Hypothalamus (tissue), 51 donors: ENCODE measurements at regions not wholly inside any gene's neighbourhood (a gene's known extent, or its start where the extent isn't known, plus 50 kb on each side); places are given as distances from the start of the nearest gene placed in this dataset.
"Not testable (repeated sequence)": the region's sequence is repeated elsewhere in the genome, so short reads cannot be mapped to it uniquely, and the experiment has no call there.

Experiments
- DNase-seq, 51 donors: peaks; one replicate each; lab custom pipeline; 2025; lab: John Stamatoyannopoulos, UW

- DNase-seq, result no peak
These were observed 410.7 kb upstream of the API5 start for GRCh38 chr11:42901084-42901483.

- no peak for DNase-seq
These were observed 405.6 kb upstream of the API5 start for GRCh38 chr11:42906226-42906625.

- DNase-seq, result no peak
These were observed 398.1 kb upstream of the API5 start for GRCh38 chr11:42913731-42914130.

DNA sequence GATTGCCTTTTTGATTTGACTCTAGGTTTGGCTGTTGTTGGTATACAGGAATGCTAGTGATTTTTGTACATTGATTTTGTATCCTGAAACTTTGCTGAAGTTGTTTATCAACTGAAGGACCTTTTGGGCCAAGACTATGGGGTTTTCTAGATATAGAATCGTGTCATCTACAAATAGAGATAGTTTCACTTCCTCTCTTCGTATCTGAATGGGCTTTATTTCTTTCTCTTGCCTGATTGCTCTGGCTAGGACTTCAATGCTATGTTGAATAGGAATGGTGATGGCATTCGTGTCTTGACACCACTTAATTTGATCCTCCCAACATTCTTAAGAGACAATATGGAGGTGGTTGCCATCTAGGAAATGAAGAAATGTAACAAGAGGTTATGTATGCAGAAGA is 388.1 kb upstream of the API5 start:
- DNase-seq, result no peak

- no peak for DNase-seq
These were observed 385.9 kb upstream of the API5 start for GRCh38 chr11:42925916-42926315.

GRCh38 chr11:42947405-42947804 is 364.4 kb upstream of the API5 start:
- no peak for DNase-seq

DNA sequence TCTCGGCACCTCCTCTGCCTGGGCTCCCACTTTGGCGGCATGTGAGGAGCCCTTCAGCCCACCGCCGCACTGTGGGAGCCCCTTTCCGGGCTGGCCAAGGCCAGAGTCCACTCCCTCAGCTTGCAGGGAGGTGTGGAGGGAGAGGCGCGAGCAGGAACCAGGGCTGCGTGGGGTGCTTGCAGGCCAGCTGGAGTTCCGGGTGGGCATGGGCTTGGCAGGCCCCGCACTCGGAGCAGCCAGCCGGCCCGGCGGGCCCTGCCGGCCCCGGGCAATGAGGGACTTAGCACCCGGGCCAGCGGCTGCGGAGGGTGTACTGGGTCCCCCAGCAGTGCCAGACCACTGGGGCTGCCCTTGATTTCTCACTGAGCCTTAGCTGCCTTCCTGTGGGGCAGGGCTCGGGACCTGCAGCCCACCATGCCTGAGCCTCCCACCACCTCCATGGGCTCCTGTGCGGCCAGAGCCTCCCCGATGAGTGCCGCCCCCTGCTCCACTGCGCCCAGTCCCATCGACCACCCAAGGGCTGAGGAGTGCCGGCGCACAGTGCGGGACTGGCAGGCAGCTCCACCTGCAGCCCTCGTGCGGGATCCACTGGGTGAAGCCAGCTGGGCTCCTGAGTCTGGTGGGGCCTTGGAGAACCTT is 361.9 kb upstream of the API5 start:
- not testable (repeated sequence) for DNase-seq

DNA sequence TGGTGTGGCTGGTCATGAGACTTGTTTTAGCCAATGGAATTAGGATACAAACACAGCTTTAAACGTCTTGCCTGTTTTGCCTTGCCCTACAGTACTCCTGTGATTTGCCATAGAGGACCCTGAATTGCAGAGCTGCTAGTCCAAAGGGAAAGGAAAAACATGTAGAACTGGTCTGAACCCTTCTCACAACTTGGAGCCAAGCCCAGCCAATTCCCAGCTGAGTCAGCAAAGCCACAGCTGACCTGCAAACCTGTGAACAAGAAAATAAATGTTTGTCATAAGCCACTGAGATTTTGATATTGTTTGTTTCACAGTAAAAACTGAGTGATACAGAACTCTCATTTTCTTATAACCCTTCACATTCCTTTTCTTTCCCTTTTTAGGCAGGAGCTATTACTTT is 360.5 kb upstream of the API5 start:
- DNase-seq, result peak in 1 of 51 donors; percentile 2

DNA sequence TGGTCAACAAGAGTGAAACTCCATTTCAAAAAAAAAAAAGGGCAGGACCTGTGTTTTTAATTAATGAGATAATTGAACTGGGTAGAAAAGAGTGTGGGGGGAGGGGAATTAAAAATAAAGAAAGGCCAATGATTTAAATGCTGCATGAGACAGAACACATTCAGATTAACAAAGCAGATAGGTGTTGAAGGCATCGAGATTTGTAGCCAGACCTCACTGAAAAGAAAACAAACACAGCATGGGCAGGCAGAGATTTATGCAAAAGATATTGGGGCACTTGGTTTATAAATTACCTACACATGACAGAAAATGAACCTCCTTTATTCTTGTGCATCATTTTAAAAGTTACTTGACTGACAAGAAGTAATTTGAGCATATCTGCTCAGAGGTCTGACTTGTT is 354.0 kb upstream of the API5 start:
- no peak for DNase-seq

DNA sequence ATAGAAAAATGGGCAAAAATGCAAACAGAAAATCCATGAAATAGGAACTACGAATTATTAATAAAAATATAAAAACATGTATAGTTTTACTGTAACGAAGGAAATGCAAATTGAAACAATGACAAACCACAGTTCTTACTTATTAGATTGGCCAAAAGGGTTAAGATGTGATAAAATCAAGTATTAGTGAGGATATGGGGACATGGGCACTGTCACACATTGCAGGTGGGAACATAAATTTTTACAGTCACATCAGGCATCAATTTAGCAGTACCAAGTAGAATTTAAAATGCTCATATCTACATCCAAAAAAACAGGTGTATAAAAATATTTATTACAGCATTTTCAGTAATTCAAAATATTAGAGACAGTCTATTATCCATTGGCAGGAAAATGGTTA is 353.2 kb upstream of the API5 start:
- DNase-seq, result no peak

- no peak for DNase-seq
These were observed 351.2 kb upstream of the API5 start for GRCh38 chr11:42960521-42961088.

GRCh38 chr11:42967653-42968052 is 344.1 kb upstream of the API5 start:
- no peak for DNase-seq

DNA sequence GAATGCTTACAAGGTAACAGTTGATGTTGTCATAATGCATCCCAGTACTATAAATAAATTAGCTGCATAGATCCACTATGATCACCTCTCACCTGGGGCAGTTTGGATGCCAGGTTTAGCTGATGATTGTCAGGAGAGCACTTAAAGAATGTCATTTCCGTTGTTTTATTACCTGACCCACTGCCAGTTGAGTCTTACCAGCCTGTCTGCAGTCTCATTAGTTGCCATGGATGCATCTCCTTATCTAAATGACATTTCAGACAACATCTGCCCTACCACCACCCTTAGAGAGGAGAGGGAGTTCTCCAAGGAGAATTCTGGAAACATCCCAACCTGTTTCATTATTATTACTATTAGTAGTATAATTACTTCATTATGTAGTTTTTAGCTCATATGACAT is 339.1 kb upstream of the API5 start:
- DNase-seq, result no peak

GRCh38 chr11:42974510-42975179 is 337.2 kb upstream of the API5 start:
- DNase-seq, result no peak

DNA sequence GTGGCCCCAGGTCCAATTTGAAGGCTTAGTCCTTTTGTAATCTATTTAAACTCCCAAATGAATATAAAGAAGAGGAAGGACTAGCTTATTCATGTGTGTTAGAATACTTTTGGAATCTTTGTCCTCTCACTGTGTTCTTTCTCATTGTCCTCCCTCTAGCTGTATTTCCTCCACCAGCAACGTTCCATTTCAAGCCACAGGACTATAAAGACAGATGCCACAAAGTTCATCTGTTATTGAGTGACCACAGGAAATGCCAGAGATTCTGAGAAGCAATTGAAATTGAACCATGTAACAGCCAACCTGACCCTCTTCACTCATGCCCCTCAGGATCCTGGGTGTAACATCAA is 336.6 kb upstream of the API5 start:
- no peak for DNase-seq

GRCh38 chr11:42976636-42977217 is 335.1 kb upstream of the API5 start:
- no peak for DNase-seq

- no peak for DNase-seq
These were observed 319.2 kb upstream of the API5 start for GRCh38 chr11:42992594-42992993.

DNA sequence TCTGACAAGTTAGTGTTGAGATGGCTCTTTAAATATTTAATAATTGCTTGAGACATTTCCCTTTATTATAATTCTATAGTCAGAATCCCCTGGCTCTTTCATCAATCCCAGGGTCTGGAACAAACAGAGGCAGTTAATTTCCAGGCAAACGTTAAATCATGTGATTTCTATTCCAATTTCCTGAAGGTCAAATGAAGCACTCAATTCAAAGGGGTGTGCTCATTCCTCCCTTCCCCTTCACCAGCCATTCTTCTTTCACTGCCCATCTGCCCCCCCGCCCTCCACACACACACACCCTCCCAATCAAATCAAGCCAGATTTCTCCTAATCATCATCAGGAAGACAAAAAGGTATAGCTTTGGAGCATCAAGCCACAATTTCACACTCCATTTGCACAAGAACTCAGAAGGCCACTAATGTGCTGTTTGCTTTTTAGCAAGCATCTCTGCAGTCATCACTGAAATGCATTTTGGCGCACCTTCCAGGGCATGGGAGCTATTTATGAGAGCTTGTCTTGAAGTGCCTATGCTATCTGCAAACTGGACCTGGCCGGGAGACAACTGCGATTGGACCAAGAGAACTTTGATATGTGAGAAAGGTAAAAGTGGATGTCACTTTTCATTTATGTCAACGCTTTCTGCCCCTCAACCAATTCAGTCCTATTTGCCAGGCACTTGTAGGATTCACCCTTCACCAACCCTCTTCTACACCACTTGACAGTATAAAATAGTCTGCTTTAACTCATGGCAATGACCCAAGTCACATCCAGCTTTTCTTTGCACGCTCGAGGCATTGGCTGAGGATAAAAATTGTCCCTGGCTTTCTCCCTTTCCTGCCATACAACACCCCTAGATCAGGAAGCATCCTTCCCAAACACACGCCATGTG is 315.1 kb upstream of the API5 start:
- no peak for DNase-seq

- DNase-seq, result not testable (repeated sequence)
These were observed 306.9 kb upstream of the API5 start for GRCh38 chr11:43004879-43005278.

- peak in 2 of 51 donors; percentile 10 to 13 for DNase-seq
These were observed 301.8 kb upstream of the API5 start for GRCh38 chr11:43010042-43010441.

- no peak for DNase-seq
These were observed 299.2 kb upstream of the API5 start for GRCh38 chr11:43012606-43013005.
